PC-9 (cell line): ENCODE measurements at regions not wholly inside any gene's neighbourhood (a gene's known extent, or its start where the extent isn't known, plus 50 kb on each side); places are given as distances from the start of the nearest gene placed in this dataset.

Experiments
- BruUV-seq: library from RNA; stranded (reverse); fragments of 400-500 nt; replicated peaks from 2 replicates; lab custom pipeline; 2021; lab: Mats Ljungman, UMichigan
- CTCF ChIA-PET: fragments of 300-600 bp; sonication (Branson Sonifier 250); formaldehyde crosslinking; loops from one replicate; lab custom pipeline; 2022; ENCODE audit warnings: antibody characterized with exemption; lab: Charles Lee
- POLR2A ChIA-PET: fragments of 300-600 bp; sonication (Branson Sonifier 250); formaldehyde crosslinking; loops from one replicate; lab custom pipeline; 2022; ENCODE audit warnings: antibody characterized with exemption; ENCODE audit not compliant: unreplicated experiment; lab: Charles Lee
- DNase-seq, 2 experiments: peaks; one replicate each; pipeline versions ENCODE4 v3.0.0 to v3.0.0-alpha.2; 2015 to 2022; ENCODE audit warnings: mixed read lengths in 1 of 2
- H2AFZ ChIP-seq: fragments of 200-600 bp; sonication (generic); 2 replicates; pipeline ENCODE4 v1.8.1; 2017; ENCODE audit warnings: antibody characterized with exemption
- H3F3A ChIP-seq: fragments of 200-600 bp; sonication (generic); 2 replicates; pipeline ENCODE4 v1.8.1; 2017; ENCODE audit warnings: antibody characterized with exemption, mild to moderate bottlenecking, low read depth; ENCODE audit not compliant: insufficient read depth
- H3K27ac ChIP-seq: fragments of 200-600 bp; sonication (generic); 2 replicates; pipeline ENCODE4 v1.6.1; 2016; ENCODE audit warnings: mixed run types
- H3K27me3 ChIP-seq: fragments of 200-600 bp; sonication (generic); 2 replicates; pipeline ENCODE4 v1.6.1; 2016; ENCODE audit warnings: low read depth, mixed run types; ENCODE audit not compliant: insufficient read depth
- H3K36me3 ChIP-seq: fragments of 200-600 bp; sonication (generic); 2 replicates; pipeline ENCODE4 v1.6.1; 2016; ENCODE audit warnings: low read depth, mixed run types
- H3K4me1 ChIP-seq: fragments of 200-600 bp; sonication (generic); replicated peaks from 2 replicates; pipeline ENCODE4 v1.6.1; 2016; ENCODE audit warnings: mixed run types; ENCODE audit not compliant: insufficient read depth
- H3K4me2 ChIP-seq: fragments of 200-600 bp; sonication (generic); 2 replicates; pipeline ENCODE4 v1.6.1; 2017; ENCODE audit warnings: mixed run types
- H3K4me3 ChIP-seq: fragments of 200-600 bp; sonication (generic); 2 replicates; pipeline ENCODE4 v1.6.1; 2016; ENCODE audit warnings: mixed run types
- H3K79me2 ChIP-seq: fragments of 200-600 bp; sonication (generic); 2 replicates; pipeline ENCODE4 v1.6.1; 2017; ENCODE audit warnings: low read depth, mixed run types
- H3K9me2 ChIP-seq: fragments of 200-600 bp; sonication (generic); 2 replicates; pipeline ENCODE4 v1.8.1; 2017; ENCODE audit warnings: mild to moderate bottlenecking; ENCODE audit not compliant: insufficient read depth
- H3K9me3 ChIP-seq: fragments of 200-600 bp; sonication (generic); 2 replicates; pipeline ENCODE4 v1.8.1; 2016; ENCODE audit warnings: low read depth; ENCODE audit not compliant: insufficient read depth
- H4K20me1 ChIP-seq: fragments of 200-600 bp; sonication (generic); 2 replicates; pipeline ENCODE4 v1.8.1; 2017; ENCODE audit not compliant: insufficient read depth
- CTCF ChIP-seq: fragments of 200-600 bp; sonication (generic); conservative IDR thresholded peaks from 2 replicates; pipeline ENCODE4 v1.6.1; 2017; ENCODE audit warnings: mixed run types, antibody characterized with exemption, mild to moderate bottlenecking, moderate library complexity
- EZH2 ChIP-seq: fragments of 200-600 bp; sonication (generic); IDR thresholded peaks from 2 replicates; pipeline ENCODE4 v1.8.0; 2017; ENCODE audit warnings: antibody characterized with exemption, low read depth
- intact Hi-C: fragments of 100-400 bp; cut with micrococcal nuclease; formaldehyde crosslinking; loops from one replicate; pipeline ENCODE4 v1.10.0; 2022; ENCODE audit not compliant: unreplicated experiment

DNA sequence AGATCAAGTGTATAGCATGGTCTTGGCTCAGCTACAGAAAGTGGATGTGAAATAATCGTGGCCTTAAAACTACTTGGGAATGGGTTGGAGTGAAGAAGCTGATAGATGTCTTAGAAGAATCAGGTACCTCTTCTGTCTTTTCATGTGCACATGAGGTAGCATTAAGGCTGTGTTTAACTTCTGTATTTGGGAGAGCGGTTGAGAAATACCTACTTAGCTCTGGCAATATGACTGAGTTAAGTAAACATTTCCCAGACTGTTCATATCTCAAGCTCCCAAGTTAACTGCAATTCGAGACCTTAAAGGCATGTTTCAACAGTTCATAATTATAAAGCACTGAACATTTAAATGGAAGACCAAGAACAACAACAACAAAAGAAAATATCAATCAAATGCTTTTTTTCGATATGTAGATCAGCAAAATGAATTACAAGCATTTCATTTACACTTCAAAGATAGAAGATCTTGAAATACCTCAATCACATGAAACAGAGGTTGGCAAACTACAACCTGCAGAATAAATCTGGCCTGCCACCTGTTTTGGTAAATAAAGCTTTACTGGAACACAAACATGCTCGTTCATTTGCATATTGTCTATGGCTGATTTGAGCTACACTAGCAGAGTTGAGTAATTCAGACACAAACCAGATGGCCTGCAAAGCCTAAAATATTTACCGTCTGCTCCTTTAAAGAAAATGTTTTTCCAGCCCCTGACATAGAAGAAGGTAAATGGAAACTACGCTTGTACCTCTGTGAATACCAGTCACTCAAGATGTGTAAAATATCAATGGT lies 337.1 kb upstream of the GLI3 start:
- Histone ChIP-seq H3K4me3 (no peak overlapping the region), H3K9me2 (no peaks in the 10 kb centered on the region), H4K20me1 (no peaks in the 10 kb centered on the region), H3K4me2 (no peak overlapping the region), H3K79me2 (no peaks in the 10 kb centered on the region), H3K4me1 (no peaks in the 10 kb centered on the region), H3F3A (no peaks in the 10 kb centered on the region), H3K9me3 (no peaks in the 10 kb centered on the region), H3K27ac (no peak overlapping the region), H3K36me3 (no peaks in the 10 kb centered on the region), H3K27me3 (peaks cover 44% of the 10 kb centered on the region; the same call in 1 of the 2 replicates), H2AFZ (no peak overlapping the region)
- intact Hi-C loops: loop anchor here (1.0 kb wide), 1 partner anchor 10 kb away; no protein-coding TSS in a partner anchor
- no TSS peak for BruUV-seq
- DNase-seq: no peak
- POLR2A ChIA-PET: no interaction called here
- TF ChIP-seq EZH2: no peak
- TF ChIP-seq CTCF: no peak
- CTCF ChIA-PET: no interaction called here

DNA sequence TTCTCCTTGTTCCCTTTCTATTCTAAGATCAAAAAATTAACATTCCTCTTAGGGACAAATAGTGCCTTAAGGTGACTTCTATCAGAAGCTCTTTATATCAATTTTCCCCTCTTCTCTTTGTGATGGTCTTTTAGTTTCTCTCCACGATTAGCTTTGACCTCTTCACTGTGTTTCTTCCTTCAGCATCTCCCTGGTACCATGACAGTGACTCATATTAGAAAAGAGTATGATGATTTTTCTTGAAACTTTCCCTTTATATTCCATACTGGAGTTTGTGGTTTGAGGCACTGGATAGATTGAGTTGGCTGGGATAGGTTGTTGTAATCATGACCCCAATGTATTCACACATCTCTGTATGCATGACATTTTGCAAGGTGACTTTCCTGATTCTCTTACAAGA lies 335.6 kb upstream of the GLI3 start:
- Histone ChIP-seq H3K27me3 (peaks cover 45% of the 10 kb centered on the region), H3K36me3 (no peaks in the 10 kb centered on the region), H3K79me2 (no peaks in the 10 kb centered on the region), H3K4me2 (no peak overlapping the region), H3K4me3 (no peak overlapping the region), H3K9me3 (no peaks in the 10 kb centered on the region), H2AFZ (no peak overlapping the region), H3F3A (no peaks in the 10 kb centered on the region), H4K20me1 (no peaks in the 10 kb centered on the region), H3K4me1 (no peaks in the 10 kb centered on the region), H3K27ac (no peak overlapping the region), H3K9me2 (no peaks in the 10 kb centered on the region)
- BruUV-seq: no TSS peak
- POLR2A ChIA-PET: no interaction called here
- no peak for DNase-seq
- TF ChIP-seq CTCF (no peak), EZH2 (no peak)
- CTCF ChIA-PET: no interaction called here
- intact Hi-C loops: no loop called here

DNA sequence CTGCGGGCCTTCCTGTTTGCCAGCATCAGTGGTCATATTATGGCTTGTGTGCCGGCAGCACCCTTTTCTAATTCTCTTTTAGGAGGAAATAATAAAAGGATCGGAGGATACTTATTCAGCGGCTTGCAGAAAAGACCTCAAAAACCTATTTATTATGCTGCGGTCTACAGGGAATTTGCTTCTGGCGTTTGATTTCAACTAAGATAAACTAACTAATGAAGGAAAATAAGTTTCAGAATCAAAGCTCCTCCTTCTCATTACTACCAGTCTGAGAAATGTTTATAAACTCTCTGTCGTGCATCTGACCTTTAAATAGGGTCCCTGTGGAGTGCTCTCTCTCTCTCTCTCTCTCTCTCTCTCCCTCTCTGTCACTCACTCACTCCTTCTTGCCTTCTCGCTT lies 335.0 kb upstream of the GLI3 start:
- DNase-seq: no peak
- H3K27ac ChIP-seq: no peak overlapping the region
- TF ChIP-seq CTCF: no peak
- TF ChIP-seq EZH2: no peak
- no peaks in the 10 kb centered on the region for H3K79me2 ChIP-seq
- ChIA-PET CTCF (no interaction called here), POLR2A (no interaction called here)
- peaks cover 40% of the 10 kb centered on the region for H3K27me3 ChIP-seq
- no peaks in the 10 kb centered on the region for H3K36me3 ChIP-seq
- no TSS peak for BruUV-seq
- no peaks in the 10 kb centered on the region for H3K4me1 ChIP-seq
- H4K20me1 ChIP-seq: no peaks in the 10 kb centered on the region
- intact Hi-C loops: no loop called here
- H3K4me2 ChIP-seq: no peak overlapping the region
- H3K9me2 ChIP-seq: no peaks in the 10 kb centered on the region
- no peak overlapping the region for H3K4me3 ChIP-seq
- H2AFZ ChIP-seq: no peak overlapping the region
- H3K9me3 ChIP-seq: no peaks in the 10 kb centered on the region
- no peaks in the 10 kb centered on the region for H3F3A ChIP-seq
